ENCODE measurements at regions not wholly inside any gene's neighbourhood (a gene's known extent, or its start where the extent isn't known, plus 50 kb on each side); places are given as distances from the start of the nearest gene placed in this dataset.
A peak's percentile ranks its signal among the peaks of the same experiment; 100 is the strongest.
"Not testable (repeated sequence)": the region's sequence is repeated elsewhere in the genome, so short reads cannot be mapped to it uniquely, and the experiment has no call there.

- H3K4me1 ChIP-seq (ENCODE audit: insufficient read depth, low read length); H3K27ac Mint-ChIP-seq; H3K36me3 ChIP-seq (ENCODE audit: insufficient read depth, low read length); H3K9me3 ChIP-seq (ENCODE audit: low read length); H3K27ac ChIP-seq (ENCODE audit: low read depth, low read length); POLR2A ChIA-PET; H3K4me3 Mint-ChIP-seq; H3K4me3 ChIP-seq (ENCODE audit: low read length); H3K27me3 Mint-ChIP-seq; H3K36me3 Mint-ChIP-seq; CTCF ChIA-PET; DNase-seq; H3K4me1 Mint-ChIP-seq; H3K27me3 ChIP-seq (ENCODE audit: insufficient read depth, low read length, poor library complexity, severe bottlenecking): not testable (repeated sequence)
- H3K9me3 Mint-ChIP-seq, result peaks cover 3 to 32% (median 27%) of the 10 kb centered on the region in 5 donors
These were observed 3879.3 kb downstream of the SRGAP2C start for GRCh38 chr1:125064029-125064428.

GRCh38 chr1:125064481-125064880, 3879.7 kb downstream of the SRGAP2C start:
- Mint-ChIP-seq H3K27ac (no peak overlapping the region), H3K27me3 (peaks cover 0 to 2% of the 10 kb centered on the region in 2 donors), H3K4me3 (no peak overlapping the region), H3K4me1 (no peaks in the 10 kb centered on the region), H3K9me3 (peaks cover 3 to 36% (median 30%) of the 10 kb centered on the region in 5 donors), H3K36me3 (peaks cover 0 to 7% (median 0%) of the 10 kb centered on the region in 3 donors)
- Histone ChIP-seq H3K9me3 (ENCODE audit: low read length) (peaks cover 4% of the 10 kb centered on the region), H3K4me3 (ENCODE audit: low read length) (no peak overlapping the region), H3K27me3 (ENCODE audit: insufficient read depth, low read length, poor library complexity, severe bottlenecking) (no peaks in the 10 kb centered on the region), H3K36me3 (ENCODE audit: insufficient read depth, low read length) (no peaks in the 10 kb centered on the region), H3K4me1 (ENCODE audit: insufficient read depth, low read length) (no peaks in the 10 kb centered on the region), H3K27ac (ENCODE audit: low read depth, low read length) (no peak overlapping the region)
- DNase-seq, result peak in 1 of 5 donors; percentile 30
- ChIA-PET CTCF (no interaction called here), POLR2A (no interaction called here)

GRCh38 chr1:125065092-125065820, 3880.5 kb downstream of the SRGAP2C start:
- Histone ChIP-seq H3K9me3 (ENCODE audit: low read length) (peaks cover 4% of the 10 kb centered on the region), H3K4me1 (ENCODE audit: insufficient read depth, low read length) (no peaks in the 10 kb centered on the region), H3K27me3 (ENCODE audit: insufficient read depth, low read length, poor library complexity, severe bottlenecking) (no peaks in the 10 kb centered on the region), H3K4me3 (ENCODE audit: low read length) (no peak overlapping the region), H3K27ac (ENCODE audit: low read depth, low read length) (no peak overlapping the region), H3K36me3 (ENCODE audit: insufficient read depth, low read length) (no peaks in the 10 kb centered on the region)
- Mint-ChIP-seq H3K9me3 (peaks cover 3 to 44% (median 38%) of the 10 kb centered on the region in 5 donors), H3K36me3 (peaks cover 0 to 12% (median 0%) of the 10 kb centered on the region in 3 donors), H3K27ac (no peak overlapping the region), H3K27me3 (peaks cover 0 to 2% of the 10 kb centered on the region in 2 donors), H3K4me1 (no peaks in the 10 kb centered on the region), H3K4me3 (no peak overlapping the region)
- POLR2A ChIA-PET, result no interaction called here
- CTCF ChIA-PET, result no interaction called here
- peak in 1 of 5 donors; percentile 41 for DNase-seq

GRCh38 chr1:125065821-125066180, 3881.0 kb downstream of the SRGAP2C start:
- Histone ChIP-seq H3K27me3 (ENCODE audit: insufficient read depth, low read length, poor library complexity, severe bottlenecking) (no peaks in the 10 kb centered on the region), H3K9me3 (ENCODE audit: low read length) (peaks cover 4% of the 10 kb centered on the region), H3K36me3 (ENCODE audit: insufficient read depth, low read length) (no peaks in the 10 kb centered on the region), H3K27ac (ENCODE audit: low read depth, low read length) (no peak overlapping the region), H3K4me1 (ENCODE audit: insufficient read depth, low read length) (no peaks in the 10 kb centered on the region), H3K4me3 (ENCODE audit: low read length) (no peak overlapping the region)
- Mint-ChIP-seq H3K4me3 (no peak overlapping the region), H3K36me3 (peaks cover 0 to 18% (median 0%) of the 10 kb centered on the region in 3 donors), H3K4me1 (no peaks in the 10 kb centered on the region), H3K27me3 (peaks cover 0 to 2% of the 10 kb centered on the region in 2 donors), H3K9me3 (peaks cover 3 to 49% (median 43%) of the 10 kb centered on the region in 5 donors), H3K27ac (no peak overlapping the region)
- POLR2A ChIA-PET, result no interaction called here
- DNase-seq, result no peak
- CTCF ChIA-PET, result no interaction called here

- H3K4me3 Mint-ChIP-seq, result no peak overlapping the region
- ChIA-PET CTCF (no interaction called here), POLR2A (no interaction called here)
- no peak overlapping the region for H3K27ac Mint-ChIP-seq
- Histone ChIP-seq H3K27ac (ENCODE audit: low read depth, low read length) (no peak overlapping the region), H3K9me3 (ENCODE audit: low read length) (peaks cover 4% of the 10 kb centered on the region), H3K4me3 (ENCODE audit: low read length) (no peak overlapping the region), H3K4me1 (ENCODE audit: insufficient read depth, low read length) (no peaks in the 10 kb centered on the region), H3K36me3 (ENCODE audit: insufficient read depth, low read length) (no peaks in the 10 kb centered on the region), H3K27me3 (ENCODE audit: insufficient read depth, low read length, poor library complexity, severe bottlenecking) (no peaks in the 10 kb centered on the region)
- H3K4me1 Mint-ChIP-seq, result no peaks in the 10 kb centered on the region
- peaks cover 0 to 20% (median 2%) of the 10 kb centered on the region in 3 donors for H3K36me3 Mint-ChIP-seq
- peaks cover 3 to 55% (median 49%) of the 10 kb centered on the region in 5 donors for H3K9me3 Mint-ChIP-seq
- peak in 1 of 5 donors; percentile 40 for DNase-seq
- H3K27me3 Mint-ChIP-seq, result peaks cover 0 to 2% of the 10 kb centered on the region in 2 donors
These were observed 3881.6 kb downstream of the SRGAP2C start for GRCh38 chr1:125066385-125066784.

- peaks cover 0 to 20% (median 2%) of the 10 kb centered on the region in 3 donors for H3K36me3 Mint-ChIP-seq
- H3K27ac Mint-ChIP-seq; H3K4me3 ChIP-seq (ENCODE audit: low read length); POLR2A ChIA-PET; H3K9me3 ChIP-seq (ENCODE audit: low read length); H3K4me1 Mint-ChIP-seq; H3K27ac ChIP-seq (ENCODE audit: low read depth, low read length); CTCF ChIA-PET; H3K4me1 ChIP-seq (ENCODE audit: insufficient read depth, low read length); H3K27me3 Mint-ChIP-seq; H3K36me3 ChIP-seq (ENCODE audit: insufficient read depth, low read length); H3K4me3 Mint-ChIP-seq; H3K27me3 ChIP-seq (ENCODE audit: insufficient read depth, low read length, poor library complexity, severe bottlenecking): not testable (repeated sequence)
- peak in 1 of 5 donors; percentile 33 for DNase-seq
- H3K9me3 Mint-ChIP-seq, result peaks cover 3 to 60% (median 53%) of the 10 kb centered on the region in 5 donors
These were observed 3882.1 kb downstream of the SRGAP2C start for GRCh38 chr1:125066849-125067248.

GRCh38 chr1:125080077-125080476, 3895.3 kb downstream of the SRGAP2C start:
- Histone ChIP-seq H3K27me3 (ENCODE audit: insufficient read depth, low read length, poor library complexity, severe bottlenecking) (no peaks in the 10 kb centered on the region), H3K27ac (ENCODE audit: low read depth, low read length) (no peak overlapping the region), H3K36me3 (ENCODE audit: insufficient read depth, low read length) (no peaks in the 10 kb centered on the region), H3K9me3 (ENCODE audit: low read length) (peaks cover 7% of the 10 kb centered on the region), H3K4me3 (ENCODE audit: low read length) (no peak overlapping the region), H3K4me1 (ENCODE audit: insufficient read depth, low read length) (no peaks in the 10 kb centered on the region)
- no peak overlapping the region for H3K27ac Mint-ChIP-seq
- peaks cover 11 to 48% (median 13%) of the 10 kb centered on the region in 3 donors for H3K36me3 Mint-ChIP-seq
- no peaks in the 10 kb centered on the region for H3K27me3 Mint-ChIP-seq
- no peak overlapping the region for H3K4me3 Mint-ChIP-seq
- H3K4me1 Mint-ChIP-seq, result no peaks in the 10 kb centered on the region
- H3K9me3 Mint-ChIP-seq, result peaks cover 20 to 82% (median 76%) of the 10 kb centered on the region in 5 donors
- CTCF ChIA-PET, result no interaction called here
- POLR2A ChIA-PET, result no interaction called here
- DNase-seq, result no peak

- CTCF ChIA-PET, result no interaction called here
- POLR2A ChIA-PET, result no interaction called here
These were observed 3901.2 kb downstream of the SRGAP2C start for GRCh38 chr1:125085720-125086591.

More at GRCh38 chr1:125085720-125086591, 3901.2 kb downstream of the SRGAP2C start:
- H3K4me3 Mint-ChIP-seq, result no peak overlapping the region
- peaks cover 24 to 50% (median 47%) of the 10 kb centered on the region in 5 donors for H3K9me3 Mint-ChIP-seq
- no peak overlapping the region for H3K4me3 ChIP-seq (ENCODE audit: low read length)
- H3K4me1 Mint-ChIP-seq, result no peaks in the 10 kb centered on the region
- H3K27ac ChIP-seq (ENCODE audit: low read depth, low read length), result no peak overlapping the region
- H3K9me3 ChIP-seq (ENCODE audit: low read length), result no peaks in the 10 kb centered on the region
- no peaks in the 10 kb centered on the region for H3K27me3 Mint-ChIP-seq
- no peak overlapping the region for H3K27ac Mint-ChIP-seq
- H3K4me1 ChIP-seq (ENCODE audit: insufficient read depth, low read length), result no peaks in the 10 kb centered on the region
- H3K36me3 ChIP-seq (ENCODE audit: insufficient read depth, low read length), result no peaks in the 10 kb centered on the region
- peak in 1 of 5 donors; percentile 23 for DNase-seq
- peaks cover 11 to 37% (median 11%) of the 10 kb centered on the region in 3 donors for H3K36me3 Mint-ChIP-seq
- H3K27me3 ChIP-seq (ENCODE audit: insufficient read depth, low read length, poor library complexity, severe bottlenecking), result no peaks in the 10 kb centered on the region

Data from CD8-positive, alpha-beta memory T cell (primary cell).